ENCODE measurements at regions not wholly inside any gene's neighbourhood (a gene's known extent, or its start where the extent isn't known, plus 50 kb on each side); places are given as distances from the start of the nearest gene placed in this dataset.

DNA sequence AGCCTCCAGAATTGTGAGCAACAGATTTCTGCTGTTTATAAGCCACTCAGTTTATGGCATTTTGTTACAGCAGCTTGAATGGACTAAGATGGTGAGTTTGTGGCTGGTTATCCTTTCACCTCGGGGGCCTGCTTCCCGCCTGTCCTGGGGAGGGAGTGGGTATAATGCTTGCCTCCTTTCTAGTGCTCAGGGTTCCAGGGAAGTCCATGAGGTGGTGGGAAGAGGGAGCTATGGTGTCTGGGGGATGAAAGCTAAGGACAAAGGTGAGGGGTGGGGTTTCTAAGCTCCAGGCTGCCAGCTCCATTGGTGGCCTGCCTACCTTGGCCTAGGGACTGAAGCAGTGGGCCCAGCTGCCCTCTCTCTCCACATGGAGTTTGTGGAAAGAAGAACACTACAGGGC is 50.2 kb upstream of the SDK2 start:
- DNase-seq = no peak

DNA sequence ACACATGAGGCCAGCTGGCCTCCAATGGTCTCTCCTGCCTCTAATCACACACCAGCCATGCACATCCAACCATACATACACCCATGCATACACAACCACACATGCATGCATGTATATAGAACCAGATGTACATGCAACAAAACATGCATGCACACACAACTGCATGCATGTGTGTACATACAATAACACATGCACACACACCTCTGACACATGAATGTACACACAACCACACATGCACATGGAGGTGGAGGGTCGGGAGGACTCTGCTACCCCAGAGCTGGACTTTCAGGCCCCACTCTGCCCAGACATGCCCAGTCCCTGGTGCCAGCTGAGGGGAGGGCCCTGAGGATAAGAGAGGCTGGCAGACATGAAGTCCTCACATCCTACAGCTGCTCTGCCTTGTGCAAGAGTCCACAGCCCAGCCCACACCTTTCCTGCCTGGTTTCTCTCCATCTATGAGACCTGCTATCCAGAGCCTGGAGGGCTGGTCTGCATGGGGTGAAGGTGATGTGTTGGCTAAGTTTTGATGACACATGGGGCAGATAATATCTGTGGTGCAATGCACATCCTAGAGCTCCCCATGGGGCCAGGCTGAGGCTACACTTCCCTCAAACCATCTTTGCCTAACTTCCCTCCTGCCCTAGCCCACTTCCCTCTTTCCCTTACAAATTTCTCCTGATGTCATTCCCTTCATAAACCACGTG is 50.9 kb upstream of the SDK2 start:
- no peak for DNase-seq

DNA sequence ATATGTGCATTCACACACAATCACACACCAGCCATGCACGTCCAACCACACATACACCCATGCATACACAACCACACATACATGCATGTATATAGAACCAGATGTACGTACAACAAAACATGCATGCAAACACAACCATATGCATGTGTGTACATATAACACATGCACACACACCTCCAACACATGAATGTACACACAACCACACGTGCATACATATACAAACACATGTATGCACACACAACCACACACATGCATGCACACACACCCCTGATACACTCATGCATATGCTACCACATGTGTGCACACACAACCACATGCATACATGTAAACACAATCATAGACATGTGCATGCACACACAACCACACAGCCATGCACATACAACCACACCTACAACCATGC is 52.0 kb upstream of the SDK2 start:
- DNase-seq = no peak

DNA sequence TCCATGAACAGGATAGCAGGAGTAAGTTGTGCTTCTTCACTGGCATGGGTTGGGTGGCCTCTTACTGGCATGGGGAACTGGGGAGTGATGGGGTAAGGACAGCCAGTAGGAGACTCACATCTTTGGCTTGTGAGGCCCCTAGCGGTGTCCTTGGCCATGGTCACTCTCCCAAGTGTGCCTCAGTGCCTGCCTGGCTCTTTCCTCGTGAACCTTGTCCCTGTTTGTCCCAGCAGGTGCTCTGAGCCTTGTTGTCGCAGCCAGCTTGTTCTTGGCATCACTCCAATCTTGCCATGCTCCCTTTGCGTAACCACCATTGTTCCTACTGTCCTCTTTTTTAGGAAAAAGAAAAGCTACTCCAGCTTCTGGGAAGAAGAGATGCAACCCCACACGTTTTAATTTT is 53.6 kb upstream of the SDK2 start:
- no peak for DNase-seq

DNA sequence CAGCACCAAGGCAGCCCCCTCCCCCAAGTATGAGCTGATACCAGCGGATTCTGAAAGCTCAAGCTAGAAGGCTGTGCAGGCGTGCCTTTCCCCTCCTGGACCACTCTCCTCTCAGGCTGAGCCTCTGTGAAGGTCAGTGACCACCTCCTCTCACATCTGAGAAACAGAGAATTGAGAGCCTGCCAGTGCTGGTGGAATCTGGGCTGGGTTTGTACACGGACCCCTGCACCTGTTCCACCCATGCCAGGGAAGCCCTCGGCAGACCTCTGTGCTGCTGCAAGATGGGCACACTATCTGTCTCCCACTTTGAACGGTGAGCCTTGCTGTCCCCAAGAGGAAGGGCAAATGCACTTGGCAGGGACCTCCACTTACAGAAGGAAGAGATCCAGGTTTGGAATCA is 54.7 kb upstream of the SDK2 start:
- no peak for DNase-seq

DNA sequence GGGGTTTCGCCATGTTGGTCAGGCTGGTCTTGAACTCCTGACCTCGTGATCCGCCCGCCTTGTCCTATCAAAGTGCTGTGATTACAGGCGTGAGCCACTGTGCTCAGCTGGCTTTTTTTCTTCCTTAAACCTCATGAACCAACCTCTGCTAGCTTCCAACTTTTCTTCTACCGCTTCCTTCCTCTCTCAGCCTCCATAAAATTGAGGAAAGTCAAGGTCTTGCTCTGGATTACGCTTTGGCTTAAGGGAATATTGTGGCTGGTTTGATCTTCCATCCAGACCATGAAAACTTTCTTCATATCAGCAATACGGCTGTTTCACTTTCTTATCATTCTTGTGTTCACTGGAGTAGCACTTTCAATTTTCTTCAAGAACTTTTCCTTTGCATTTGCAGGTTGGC is 57.5 kb upstream of the SDK2 start:
- no peak for DNase-seq

DNA sequence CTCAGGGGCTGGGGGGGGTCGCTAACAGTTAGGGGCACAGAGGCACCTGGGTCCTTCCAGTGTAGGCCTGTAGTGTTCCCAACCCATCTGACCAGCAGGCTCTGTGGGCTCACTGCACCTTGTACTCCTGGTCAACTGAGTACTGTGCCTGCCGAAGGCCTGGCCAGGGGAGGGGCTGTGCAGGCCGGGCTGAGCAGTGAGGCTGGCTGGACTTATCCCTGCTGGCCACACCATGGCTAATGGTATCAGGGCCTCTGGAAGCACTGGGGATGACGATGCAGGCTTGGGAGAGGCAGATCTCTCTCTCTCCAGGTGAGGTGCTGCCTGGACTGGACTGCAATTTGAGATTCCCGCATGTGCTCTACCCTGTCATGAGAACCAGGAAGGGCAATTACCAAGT is 58.9 kb upstream of the SDK2 start:
- no peak for DNase-seq

DNA sequence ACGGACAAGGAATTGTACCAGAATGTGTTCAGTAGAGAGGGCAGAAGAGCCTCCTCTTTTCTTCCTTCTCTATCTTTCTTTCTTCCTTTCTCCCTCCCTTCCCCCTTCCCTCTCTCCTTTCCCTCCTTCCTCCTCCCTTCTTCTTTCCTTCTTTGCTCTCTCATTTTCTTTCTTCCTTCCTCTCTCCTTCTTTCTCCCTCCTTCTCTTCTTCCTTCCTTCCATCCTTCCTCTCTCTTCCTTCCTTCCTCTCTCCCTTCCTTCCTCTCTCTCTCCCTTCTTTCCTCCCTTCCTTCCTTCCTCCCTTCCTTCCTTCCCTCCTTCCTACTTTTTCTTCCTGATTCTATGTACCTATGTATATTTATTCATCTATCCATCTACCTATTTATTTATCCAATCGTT is 59.7 kb upstream of the SDK2 start:
- DNase-seq = no peak

DNA sequence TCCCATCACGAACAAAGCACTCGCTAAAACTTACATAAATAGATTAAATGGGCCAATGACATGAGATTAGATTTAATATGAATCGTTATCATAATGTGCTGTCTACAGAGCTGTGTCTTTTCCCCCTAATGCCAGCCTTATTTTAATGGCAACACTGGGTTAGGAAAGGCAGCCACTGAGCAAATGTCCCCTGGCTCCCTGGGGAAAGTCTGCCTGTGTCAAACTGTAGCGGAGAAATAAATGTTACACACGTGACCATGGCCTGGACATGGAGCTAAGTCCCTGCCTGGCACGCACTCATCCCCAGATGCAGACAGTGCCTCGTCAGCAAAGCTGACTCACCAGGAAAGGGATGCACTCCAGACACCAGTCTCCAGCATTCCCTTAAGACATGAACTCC is 61.3 kb upstream of the SDK2 start:
- DNase-seq = no peak

DNA sequence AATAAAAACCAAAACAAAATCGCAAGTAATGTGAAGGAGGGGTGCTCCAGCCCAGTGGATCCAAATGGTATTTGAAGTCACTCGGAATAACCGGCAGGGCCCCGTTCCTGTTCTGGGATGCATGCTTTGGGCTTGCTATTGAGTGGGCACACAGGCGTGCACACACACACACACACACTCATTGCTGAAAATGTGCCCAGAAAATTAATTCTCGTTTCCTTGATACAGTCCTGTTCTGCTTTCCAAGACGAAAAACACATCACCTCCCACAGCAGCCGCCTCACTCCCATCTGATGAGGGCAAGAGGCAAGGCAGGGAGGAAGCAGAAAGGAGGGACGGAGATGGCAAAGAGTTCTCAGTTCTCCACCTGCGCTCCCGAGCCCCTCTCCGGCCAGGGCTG is 62.2 kb upstream of the SDK2 start:
- no peak for DNase-seq

DNA sequence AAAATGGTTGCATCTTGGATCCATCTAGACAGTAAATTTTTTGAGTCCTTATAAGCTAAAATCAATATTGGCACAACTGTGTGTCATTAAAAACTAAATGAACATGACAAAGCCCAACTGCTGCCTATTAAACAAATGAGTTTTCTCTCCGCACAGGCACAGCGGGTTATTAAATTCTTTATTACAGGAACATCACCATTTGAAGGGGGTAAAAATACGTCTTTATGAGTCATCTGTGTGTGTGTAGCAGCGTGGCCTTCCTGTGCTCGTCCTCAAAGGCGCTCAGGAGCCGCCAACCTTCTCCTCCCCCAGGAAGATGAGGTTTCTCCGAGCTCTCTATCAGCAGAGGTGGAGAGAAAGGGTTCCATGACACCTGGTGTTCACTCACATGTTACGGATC is 62.6 kb upstream of the SDK2 start:
- no peak for DNase-seq

DNA sequence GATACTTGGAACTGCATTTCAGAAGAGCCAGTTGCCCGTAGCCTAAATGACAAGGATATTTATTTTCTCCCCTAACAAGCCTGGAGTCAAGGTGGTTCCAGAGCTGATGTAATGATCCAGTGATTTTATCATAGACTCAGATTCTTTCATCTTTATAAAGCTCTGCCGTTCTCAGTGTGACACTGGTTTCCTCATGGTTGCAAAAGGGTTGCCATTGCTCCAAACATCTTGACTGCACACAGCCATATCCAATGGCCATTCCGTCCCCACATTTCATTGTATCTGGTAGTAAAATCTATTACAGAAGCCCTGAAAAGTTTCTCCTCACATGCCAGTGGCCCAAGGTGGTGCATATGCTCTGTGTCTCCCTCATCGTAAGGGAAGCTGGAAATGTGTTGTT is 63.1 kb upstream of the SDK2 start:
- no peak for DNase-seq

DNA sequence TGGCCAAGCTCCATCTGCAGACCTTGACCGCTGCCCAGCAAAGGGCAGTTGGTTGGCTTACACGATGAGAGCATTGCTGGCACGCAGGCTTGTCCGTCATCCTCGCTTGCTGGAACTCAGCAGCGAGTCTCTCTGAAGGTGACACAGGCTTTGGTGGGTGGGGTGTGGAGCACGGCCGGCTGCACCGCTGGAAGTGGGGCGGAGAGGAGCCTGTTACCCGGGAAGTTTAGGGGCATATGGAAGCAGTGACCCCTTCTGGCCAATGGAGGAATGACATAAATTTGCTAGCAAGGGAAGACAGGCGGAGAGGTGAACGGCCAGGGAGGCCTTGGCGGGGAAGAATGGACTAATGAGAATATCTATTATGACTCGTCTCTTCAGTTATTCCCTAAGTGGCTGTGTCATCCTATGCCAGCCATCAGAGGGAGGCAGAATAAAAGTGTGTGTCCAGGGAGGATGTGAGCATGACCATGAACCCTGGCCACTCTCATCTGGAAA is 65.9 kb upstream of the SDK2 start:
- DNase-seq = peak; percentile 34

DNA sequence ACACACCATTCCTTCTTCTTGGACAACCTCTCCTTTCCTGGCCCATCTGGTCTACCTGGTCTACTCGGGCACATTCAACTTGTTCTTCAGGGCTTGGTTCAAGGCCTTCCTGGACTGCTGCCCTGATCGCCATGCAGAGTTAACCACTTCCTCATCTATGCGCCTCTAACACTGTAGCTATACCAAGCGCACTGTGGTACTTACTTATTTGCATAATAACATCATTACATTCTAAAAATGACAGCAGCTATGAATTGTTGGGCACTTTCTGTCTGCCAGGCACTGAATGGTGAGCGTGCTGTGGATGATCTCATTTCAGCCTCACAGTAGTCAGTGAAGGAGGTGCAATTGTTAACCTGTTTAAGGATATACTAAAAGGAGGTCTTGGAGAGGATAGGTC is 66.9 kb upstream of the SDK2 start:
- no peak for DNase-seq

DNA sequence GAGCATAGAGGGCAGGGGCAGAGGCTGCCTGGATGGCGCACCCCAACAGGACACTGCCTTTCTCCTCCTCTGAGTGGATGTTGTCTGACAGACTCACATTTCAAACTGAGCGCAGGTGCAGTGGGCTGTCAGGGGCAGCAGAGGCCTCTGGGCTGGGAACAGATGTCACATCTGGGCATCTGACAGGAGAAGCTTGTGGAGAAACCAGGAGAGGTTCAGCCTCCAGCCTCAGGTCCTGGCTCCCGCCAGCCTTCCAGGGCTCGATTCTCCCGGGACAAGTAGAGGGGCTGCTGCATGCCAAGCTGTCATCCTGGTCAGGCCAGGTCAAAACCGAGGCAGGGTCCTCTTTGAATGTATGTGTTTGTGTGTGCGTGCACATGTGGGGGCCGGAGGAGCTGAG is 67.7 kb upstream of the SDK2 start:
- DNase-seq = no peak

DNA sequence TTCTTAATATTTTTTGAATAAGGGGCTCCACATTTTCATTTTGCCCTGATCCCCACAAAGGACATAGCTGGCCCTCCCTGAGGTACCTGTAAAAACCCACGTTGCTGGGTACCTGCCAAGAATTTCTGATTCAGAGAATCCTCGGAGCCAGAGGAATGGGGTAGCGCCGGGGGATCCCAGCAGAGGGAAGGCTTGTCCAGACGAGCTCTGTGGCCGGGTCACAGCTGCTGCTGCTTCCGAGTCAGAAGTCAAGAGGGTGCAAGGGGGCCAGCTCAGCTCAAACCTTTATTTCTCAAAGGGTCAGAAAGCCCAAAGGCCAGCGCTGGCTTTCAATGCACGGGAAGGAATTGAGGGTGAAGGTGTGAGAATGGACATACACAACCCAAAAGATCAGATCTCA is 68.9 kb upstream of the SDK2 start:
- DNase-seq = no peak

DNA sequence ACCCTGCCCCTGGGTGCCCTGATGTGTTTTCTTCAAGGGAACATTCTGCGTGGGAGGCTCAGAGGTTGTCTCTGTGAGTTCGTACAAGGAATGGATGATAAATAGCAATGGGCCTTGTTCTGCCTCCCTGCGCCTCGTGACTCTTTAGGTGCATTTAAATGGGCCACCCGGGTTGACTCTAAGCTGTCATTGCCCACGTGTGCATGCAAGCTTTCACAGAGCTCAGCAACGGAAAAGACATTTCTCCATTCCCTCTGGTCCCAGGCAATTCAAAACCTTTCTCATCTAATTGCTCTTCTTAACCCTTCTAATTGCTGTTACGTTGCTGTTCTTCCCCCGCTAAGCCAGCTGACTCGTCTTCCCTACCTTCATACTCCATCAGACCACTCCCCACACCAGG is 71.5 kb upstream of the SDK2 start:
- no peak for DNase-seq

DNA sequence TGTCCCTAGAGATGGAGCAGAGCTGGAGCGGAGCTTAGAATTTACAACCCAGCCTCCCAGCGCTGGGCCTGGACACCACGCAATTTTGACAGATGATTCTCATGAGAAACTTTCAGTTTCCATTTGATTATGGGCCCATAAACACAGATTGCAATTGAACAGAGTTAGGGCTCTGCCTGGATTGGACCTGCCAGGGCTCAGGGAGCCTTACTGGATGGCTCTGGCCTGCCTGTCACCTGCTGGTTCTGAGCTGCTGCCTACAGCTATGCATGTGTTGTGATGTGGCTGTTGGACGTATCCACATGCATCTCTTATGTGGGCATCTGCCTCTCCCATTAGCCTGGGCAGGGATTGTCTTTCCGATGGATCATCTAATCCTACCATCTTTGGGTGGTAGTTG is 73.4 kb upstream of the SDK2 start:
- DNase-seq = no peak

DNA sequence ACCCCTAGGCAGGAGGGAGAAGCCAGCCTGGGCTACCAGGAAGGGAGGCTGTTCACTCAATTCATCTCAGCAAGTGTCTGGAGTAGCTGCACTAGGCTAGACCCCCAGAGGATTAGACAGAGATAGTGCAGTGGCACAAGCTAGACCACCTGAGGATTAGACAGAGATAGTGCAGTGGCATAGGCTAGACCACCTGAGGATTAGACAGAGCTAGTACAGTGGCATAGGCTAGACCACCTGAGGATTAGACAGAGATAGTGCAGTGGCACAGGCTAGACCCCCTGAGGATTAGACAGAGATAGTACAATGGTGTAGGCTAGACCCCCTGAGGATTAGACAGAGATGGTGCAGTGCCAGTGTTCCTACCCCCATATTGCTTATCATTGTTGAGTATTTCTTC is 74.1 kb upstream of the SDK2 start:
- no peak for DNase-seq

DNA sequence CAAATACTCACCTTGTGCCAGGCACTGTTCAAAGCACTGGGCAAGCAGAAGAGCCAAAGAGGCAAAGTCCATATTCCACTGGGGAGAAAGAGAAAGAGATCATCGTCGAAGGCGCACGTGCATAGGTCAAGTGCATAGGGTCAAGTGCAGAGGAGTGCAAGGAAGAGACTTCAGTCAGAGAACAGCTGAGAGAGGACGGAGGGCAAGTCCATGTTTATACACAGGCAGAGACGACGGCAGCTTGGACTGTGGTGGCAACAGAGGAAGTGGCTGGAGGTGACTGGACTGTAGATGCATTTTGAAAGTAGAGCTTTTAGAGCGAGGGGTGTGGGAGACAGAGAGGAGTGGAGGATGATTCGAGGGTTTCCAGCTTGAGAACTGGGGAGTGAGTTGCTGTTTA is 74.7 kb upstream of the SDK2 start:
- no peak for DNase-seq

DNA sequence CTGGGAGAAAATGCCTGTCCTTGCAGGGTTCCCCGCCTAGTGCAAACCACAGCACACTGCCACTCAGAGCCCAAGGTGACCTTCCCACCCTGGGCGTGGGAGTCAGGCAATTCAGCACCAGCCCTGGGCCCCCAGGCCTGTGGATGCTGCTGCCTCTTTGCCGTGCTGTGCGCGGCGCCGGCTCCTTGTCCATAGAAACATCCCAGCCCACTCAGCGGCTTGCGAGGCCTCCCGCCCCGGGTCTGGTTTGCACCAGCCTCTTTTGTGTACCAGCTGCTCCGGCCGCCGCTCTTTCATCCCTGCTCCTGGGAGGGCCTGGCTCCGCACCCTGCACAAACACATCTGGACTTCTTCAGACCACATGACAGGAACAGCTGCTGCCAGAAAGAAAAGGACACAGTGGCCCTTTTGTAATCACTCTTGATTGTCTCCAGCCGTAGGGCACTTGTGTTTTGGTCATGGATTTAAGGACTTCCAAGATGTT is 75.4 kb upstream of the SDK2 start:
- no peak for DNase-seq

DNA sequence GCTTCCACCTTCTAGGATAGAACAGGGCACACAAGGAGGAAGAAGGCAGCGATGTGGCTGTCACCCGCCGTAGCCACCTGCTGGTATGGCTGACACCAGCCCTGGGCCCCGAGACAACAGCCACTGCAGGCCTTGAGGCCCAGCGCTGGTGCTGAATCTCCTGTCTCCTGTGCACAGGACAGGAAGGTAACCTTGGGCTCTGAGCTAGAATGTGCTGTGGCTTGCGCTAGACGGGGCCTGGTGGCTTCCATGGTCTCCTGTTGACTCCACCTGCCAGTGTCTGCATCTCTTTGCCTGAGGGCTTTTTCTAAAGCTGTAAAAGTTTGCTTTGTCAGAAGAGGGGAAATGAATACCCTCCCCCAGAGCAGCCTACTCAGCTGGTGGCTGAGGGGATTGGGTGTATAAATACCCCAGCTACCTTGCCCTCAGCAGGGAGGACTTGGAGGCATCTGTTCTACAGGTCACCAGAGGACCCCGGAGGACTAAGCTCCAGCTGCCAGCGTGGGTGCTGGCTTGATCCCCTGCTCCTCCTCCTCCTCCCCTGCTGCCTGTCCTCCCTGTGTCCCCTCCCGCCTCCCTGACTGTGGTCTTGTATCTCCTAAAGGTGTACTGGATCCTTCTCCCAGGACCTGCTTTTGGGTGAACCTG is 76.1 kb upstream of the SDK2 start:
- DNase-seq = no peak

DNA sequence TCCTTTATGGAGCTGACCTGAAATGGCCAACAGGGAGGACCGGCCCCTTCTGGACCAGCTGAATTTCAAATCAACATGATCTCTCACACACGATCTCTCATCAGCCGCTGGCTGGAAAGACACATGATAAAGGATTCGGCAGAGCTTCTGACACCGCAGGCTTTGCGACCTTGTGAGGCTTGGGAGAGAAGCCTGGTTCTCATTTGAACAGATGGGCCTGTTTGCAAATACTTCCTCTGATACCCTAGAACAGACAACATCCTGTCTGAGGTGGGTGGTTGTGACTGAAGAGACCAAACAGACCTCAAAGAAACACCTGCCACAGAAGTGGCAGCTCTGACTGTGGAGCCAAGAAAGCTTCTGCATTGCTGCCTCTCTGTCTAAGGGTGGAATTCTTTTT is 77.9 kb upstream of the SDK2 start:
- peak; percentile 11 for DNase-seq

DNA sequence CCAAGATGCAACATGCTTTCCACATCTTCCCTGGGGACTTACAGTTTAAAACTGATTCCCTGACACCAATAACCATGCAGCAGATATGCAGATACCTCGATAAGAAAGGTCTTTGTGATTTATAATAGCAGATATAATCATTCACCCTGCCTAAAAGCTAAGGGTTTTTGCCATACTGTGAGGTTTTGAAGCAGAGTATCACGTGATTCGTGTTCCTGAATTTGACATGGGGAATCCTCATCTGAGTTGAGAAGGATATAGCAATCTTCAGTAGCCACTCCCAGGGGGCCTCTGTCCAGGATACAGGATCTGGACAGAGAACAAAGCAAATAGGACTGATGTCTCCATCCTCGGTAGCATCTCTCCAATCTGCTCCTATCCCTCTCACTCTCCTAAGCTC is 79.1 kb upstream of the SDK2 start:
- no peak for DNase-seq

DNA sequence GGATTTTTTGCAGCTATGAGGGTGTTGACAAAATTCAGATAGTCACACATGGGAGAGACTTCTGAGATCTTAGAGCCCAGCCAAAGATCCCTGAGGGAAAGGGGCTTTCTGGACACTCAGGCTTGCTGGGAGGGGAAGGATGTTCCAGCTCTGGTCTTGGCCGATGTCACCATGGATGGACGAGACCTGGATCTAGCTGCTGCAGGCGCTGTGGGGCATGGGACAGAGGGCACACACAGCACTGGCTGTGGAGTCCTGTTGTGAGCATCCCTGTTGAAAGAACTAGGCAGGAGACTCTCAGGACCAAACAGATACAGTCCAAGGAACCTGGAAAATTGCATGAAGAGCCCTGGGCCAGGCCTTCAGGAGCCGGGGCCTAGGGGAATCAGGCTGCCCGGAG is 80.1 kb upstream of the SDK2 start:
- no peak for DNase-seq

All from activated CD4-positive, alpha-beta T cell treated with anti-CD3 and anti-CD28 coated beads for 1 hour (primary cell).